ENCODE measurements at regions not wholly inside any gene's neighbourhood (a gene's known extent, or its start where the extent isn't known, plus 50 kb on each side); places are given as distances from the start of the nearest gene placed in this dataset.
"Not testable (repeated sequence)": the region's sequence is repeated elsewhere in the genome, so short reads cannot be mapped to it uniquely, and the experiment has no call there.

- intact Hi-C loops (cut with micrococcal nuclease; ENCODE audit: unreplicated experiment) = no loop called here
- Mint-ChIP-seq H3K36me3 (ENCODE audit: insufficient read depth, unreplicated experiment) (no peaks in the 10 kb centered on the region), H3K9me3 (ENCODE audit: low read depth, unreplicated experiment) (no peaks in the 10 kb centered on the region), H3K4me3 (ENCODE audit: low read depth, unreplicated experiment) (no peak overlapping the region), H3K27ac (ENCODE audit: unreplicated experiment) (peak overlapping the region; percentile 72), H3K4me1 (ENCODE audit: low read depth, unreplicated experiment) (no peaks in the 10 kb centered on the region), H3K27me3 (ENCODE audit: unreplicated experiment) (no peaks in the 10 kb centered on the region)
- DNase-seq = no peak
- BruUV-seq (replicated peaks) = no TSS peak
- CTCF ChIA-PET = no interaction called here
- TF ChIP-seq CTCF (IDR thresholded peaks at IDR 0.05; ENCODE audit: unreplicated experiment) = no peak
Observed at GRCh38 chr4:133270021-133270570, 121.0 kb downstream of the PCDH10 start.

GRCh38 chr4:133268205-133268604, 119.1 kb downstream of the PCDH10 start:
- Mint-ChIP-seq H3K9me3 (ENCODE audit: low read depth, unreplicated experiment) (no peaks in the 10 kb centered on the region), H3K27me3 (ENCODE audit: unreplicated experiment) (no peaks in the 10 kb centered on the region), H3K4me3 (ENCODE audit: low read depth, unreplicated experiment) (no peak overlapping the region), H3K27ac (ENCODE audit: unreplicated experiment) (no peak overlapping the region), H3K4me1 (ENCODE audit: low read depth, unreplicated experiment) (no peaks in the 10 kb centered on the region), H3K36me3 (ENCODE audit: insufficient read depth, unreplicated experiment) (no peaks in the 10 kb centered on the region)
- CTCF ChIA-PET = no interaction called here
- DNase-seq = no peak
- BruUV-seq (replicated peaks) = no TSS peak
- intact Hi-C loops (cut with micrococcal nuclease; ENCODE audit: unreplicated experiment) = no loop called here
- no peak for TF ChIP-seq CTCF (IDR thresholded peaks at IDR 0.05; ENCODE audit: unreplicated experiment)

- H3K4me1 Mint-ChIP-seq (ENCODE audit: low read depth, unreplicated experiment) = not testable (repeated sequence)
Observed at GRCh38 chr4:133267506-133267905, 118.4 kb downstream of the PCDH10 start.

GRCh38 chr4:133266966-133267365, 117.9 kb downstream of the PCDH10 start:
- H3K4me3 Mint-ChIP-seq (ENCODE audit: low read depth, unreplicated experiment); H3K4me1 Mint-ChIP-seq (ENCODE audit: low read depth, unreplicated experiment); H3K27me3 Mint-ChIP-seq (ENCODE audit: unreplicated experiment); DNase-seq; H3K9me3 Mint-ChIP-seq (ENCODE audit: low read depth, unreplicated experiment); H3K36me3 Mint-ChIP-seq (ENCODE audit: insufficient read depth, unreplicated experiment); CTCF ChIA-PET; BruUV-seq (replicated peaks); intact Hi-C loops (cut with micrococcal nuclease; ENCODE audit: unreplicated experiment); H3K27ac Mint-ChIP-seq (ENCODE audit: unreplicated experiment): not testable (repeated sequence)

More at GRCh38 chr4:133267506-133267905, 118.4 kb downstream of the PCDH10 start:
- BruUV-seq (replicated peaks); intact Hi-C loops (cut with micrococcal nuclease; ENCODE audit: unreplicated experiment); CTCF ChIA-PET; H3K36me3 Mint-ChIP-seq (ENCODE audit: insufficient read depth, unreplicated experiment); H3K9me3 Mint-ChIP-seq (ENCODE audit: low read depth, unreplicated experiment); DNase-seq; H3K4me3 Mint-ChIP-seq (ENCODE audit: low read depth, unreplicated experiment); H3K27me3 Mint-ChIP-seq (ENCODE audit: unreplicated experiment); H3K27ac Mint-ChIP-seq (ENCODE audit: unreplicated experiment): not testable (repeated sequence)

GRCh38 chr4:133264251-133264650, 115.2 kb downstream of the PCDH10 start:
- not testable (repeated sequence) for DNase-seq; H3K27me3 Mint-ChIP-seq (ENCODE audit: unreplicated experiment); BruUV-seq (replicated peaks)

GRCh38 chr4:133263104-133263503, 114.0 kb downstream of the PCDH10 start:
- no peaks in the 10 kb centered on the region for H3K36me3 Mint-ChIP-seq (ENCODE audit: insufficient read depth, unreplicated experiment)
- DNase-seq = no peak
- H3K9me3 Mint-ChIP-seq (ENCODE audit: low read depth, unreplicated experiment) = no peaks in the 10 kb centered on the region
- no peak overlapping the region for H3K27ac Mint-ChIP-seq (ENCODE audit: unreplicated experiment)
- CTCF ChIA-PET = no interaction called here
- intact Hi-C loops (cut with micrococcal nuclease; ENCODE audit: unreplicated experiment) = no loop called here
- H3K4me1 Mint-ChIP-seq (ENCODE audit: low read depth, unreplicated experiment) = no peaks in the 10 kb centered on the region
- no peaks in the 10 kb centered on the region for H3K27me3 Mint-ChIP-seq (ENCODE audit: unreplicated experiment)
- no peak overlapping the region for H3K4me3 Mint-ChIP-seq (ENCODE audit: low read depth, unreplicated experiment)
- TF ChIP-seq CTCF (IDR thresholded peaks at IDR 0.05; ENCODE audit: unreplicated experiment) = no peak
- no TSS peak for BruUV-seq (replicated peaks)

More at GRCh38 chr4:133264251-133264650, 115.2 kb downstream of the PCDH10 start:
- H3K9me3 Mint-ChIP-seq (ENCODE audit: low read depth, unreplicated experiment); intact Hi-C loops (cut with micrococcal nuclease; ENCODE audit: unreplicated experiment); CTCF ChIA-PET; H3K27ac Mint-ChIP-seq (ENCODE audit: unreplicated experiment); H3K4me3 Mint-ChIP-seq (ENCODE audit: low read depth, unreplicated experiment); H3K36me3 Mint-ChIP-seq (ENCODE audit: insufficient read depth, unreplicated experiment); H3K4me1 Mint-ChIP-seq (ENCODE audit: low read depth, unreplicated experiment): not testable (repeated sequence)

All from Calu3 (cell line).